HepG2 (cell line): ENCODE measurements at regions not wholly inside any gene's neighbourhood (a gene's known extent, or its start where the extent isn't known, plus 50 kb on each side); places are given as distances from the start of the nearest gene placed in this dataset.

Source experiments
- AGO2 ChIP-seq: fragments of 200-400 bp; formaldehyde crosslinking; optimal IDR thresholded peaks from 2 replicates; pipeline ENCODE3; 2017; ENCODE audit warnings: mild to moderate bottlenecking, low read depth, low read length, moderate library complexity
- BRCA1 ChIP-seq: sonication (generic); formaldehyde crosslinking; IDR thresholded peaks from 2 replicates; pipeline ENCODE4 v1.4.0; 2020; ENCODE audit warnings: missing genetic modification reagents
- CEBPZ ChIP-seq: IDR thresholded peaks from 2 replicates; pipeline ENCODE4 v1.6.1; 2012; ENCODE audit warnings: low read length, improper control_type of control experiment
- FOXP1 ChIP-seq, 2 experiments: fragments of 450-650 bp in 1 of 2; IDR thresholded peaks; 2 replicates each; pipeline ENCODE4 v1.6.1; 2017 to 2018; ENCODE audit warnings: antibody characterized with exemption in 1 of 2
- GATAD1 ChIP-seq: IDR thresholded peaks from 2 replicates; pipeline ENCODE4 v1.6.1; 2016; ENCODE audit warnings: missing genetic modification reagents, missing compliant biosample characterization
- JUND ChIP-seq: sonication (generic); formaldehyde crosslinking; IDR thresholded peaks from 2 replicates; pipeline ENCODE4 v1.8.0; 2022; ENCODE audit warnings: mild to moderate bottlenecking, missing genetic modification reagents
- KDM1A ChIP-seq: IDR thresholded peaks from 2 replicates; pipeline ENCODE4 v1.6.1; 2016; ENCODE audit warnings: missing compliant biosample characterization
- PAWR ChIP-seq: sonication (generic); formaldehyde crosslinking; IDR thresholded peaks from 2 replicates; pipeline ENCODE4 v1.4.0; 2020; ENCODE audit warnings: missing genetic modification reagents, mild to moderate bottlenecking, borderline replicate concordance
- RFX1 ChIP-seq: fragments of 450-650 bp; IDR thresholded peaks from 2 replicates; pipeline ENCODE4 v1.6.1; 2017
- SRSF1 ChIP-seq: fragments of 200-400 bp; formaldehyde crosslinking; optimal IDR thresholded peaks from 2 replicates; pipeline ENCODE3; 2017; ENCODE audit warnings: mild to moderate bottlenecking, low read depth, low read length, moderate library complexity
- TFE3 ChIP-seq: IDR thresholded peaks from 2 replicates; pipeline ENCODE4 v1.6.1; 2016
- THAP11 ChIP-seq: IDR thresholded peaks from 2 replicates; pipeline ENCODE4 v1.6.1; 2016; ENCODE audit warnings: missing biosample characterization, missing genetic modification reagents
- ZNF20 ChIP-seq: sonication (generic); formaldehyde crosslinking; IDR thresholded peaks from 2 replicates; pipeline ENCODE4 v1.4.0; 2020; ENCODE audit warnings: mild to moderate bottlenecking, moderate library complexity, missing genetic modification reagents
- ZNF33B ChIP-seq: sonication (generic); formaldehyde crosslinking; IDR thresholded peaks from 2 replicates; pipeline ENCODE4 v1.5.1; 2020; ENCODE audit warnings: mild to moderate bottlenecking, missing genetic modification reagents
- ZNF549 ChIP-seq: sonication (generic); formaldehyde crosslinking; IDR thresholded peaks from 2 replicates; pipeline ENCODE4 v1.5.0; 2020; ENCODE audit warnings: missing genetic modification reagents
- TF ChIP-seq, protein P1 (sequence below): sonication (generic); formaldehyde crosslinking; IDR thresholded peaks from one replicate; pipeline ENCODE4 v1.5.1; 2020; ENCODE audit warnings: mild to moderate bottlenecking, missing genetic modification reagents; ENCODE audit errors: not compliant biosample characterization

GRCh38 chr2:101566632-101567228 is 91.8 kb upstream of the RFX8 start (continued):
- no peak for TF ChIP-seq CEBPZ
- peak; percentile 93 for TF ChIP-seq TFE3 (CRISPR knock-in tag)
- TF ChIP-seq BRCA1 (CRISPR knock-in tag), result peak; percentile 86; the same call in 1 of the 2 replicates
- TF ChIP-seq, protein P1, sequence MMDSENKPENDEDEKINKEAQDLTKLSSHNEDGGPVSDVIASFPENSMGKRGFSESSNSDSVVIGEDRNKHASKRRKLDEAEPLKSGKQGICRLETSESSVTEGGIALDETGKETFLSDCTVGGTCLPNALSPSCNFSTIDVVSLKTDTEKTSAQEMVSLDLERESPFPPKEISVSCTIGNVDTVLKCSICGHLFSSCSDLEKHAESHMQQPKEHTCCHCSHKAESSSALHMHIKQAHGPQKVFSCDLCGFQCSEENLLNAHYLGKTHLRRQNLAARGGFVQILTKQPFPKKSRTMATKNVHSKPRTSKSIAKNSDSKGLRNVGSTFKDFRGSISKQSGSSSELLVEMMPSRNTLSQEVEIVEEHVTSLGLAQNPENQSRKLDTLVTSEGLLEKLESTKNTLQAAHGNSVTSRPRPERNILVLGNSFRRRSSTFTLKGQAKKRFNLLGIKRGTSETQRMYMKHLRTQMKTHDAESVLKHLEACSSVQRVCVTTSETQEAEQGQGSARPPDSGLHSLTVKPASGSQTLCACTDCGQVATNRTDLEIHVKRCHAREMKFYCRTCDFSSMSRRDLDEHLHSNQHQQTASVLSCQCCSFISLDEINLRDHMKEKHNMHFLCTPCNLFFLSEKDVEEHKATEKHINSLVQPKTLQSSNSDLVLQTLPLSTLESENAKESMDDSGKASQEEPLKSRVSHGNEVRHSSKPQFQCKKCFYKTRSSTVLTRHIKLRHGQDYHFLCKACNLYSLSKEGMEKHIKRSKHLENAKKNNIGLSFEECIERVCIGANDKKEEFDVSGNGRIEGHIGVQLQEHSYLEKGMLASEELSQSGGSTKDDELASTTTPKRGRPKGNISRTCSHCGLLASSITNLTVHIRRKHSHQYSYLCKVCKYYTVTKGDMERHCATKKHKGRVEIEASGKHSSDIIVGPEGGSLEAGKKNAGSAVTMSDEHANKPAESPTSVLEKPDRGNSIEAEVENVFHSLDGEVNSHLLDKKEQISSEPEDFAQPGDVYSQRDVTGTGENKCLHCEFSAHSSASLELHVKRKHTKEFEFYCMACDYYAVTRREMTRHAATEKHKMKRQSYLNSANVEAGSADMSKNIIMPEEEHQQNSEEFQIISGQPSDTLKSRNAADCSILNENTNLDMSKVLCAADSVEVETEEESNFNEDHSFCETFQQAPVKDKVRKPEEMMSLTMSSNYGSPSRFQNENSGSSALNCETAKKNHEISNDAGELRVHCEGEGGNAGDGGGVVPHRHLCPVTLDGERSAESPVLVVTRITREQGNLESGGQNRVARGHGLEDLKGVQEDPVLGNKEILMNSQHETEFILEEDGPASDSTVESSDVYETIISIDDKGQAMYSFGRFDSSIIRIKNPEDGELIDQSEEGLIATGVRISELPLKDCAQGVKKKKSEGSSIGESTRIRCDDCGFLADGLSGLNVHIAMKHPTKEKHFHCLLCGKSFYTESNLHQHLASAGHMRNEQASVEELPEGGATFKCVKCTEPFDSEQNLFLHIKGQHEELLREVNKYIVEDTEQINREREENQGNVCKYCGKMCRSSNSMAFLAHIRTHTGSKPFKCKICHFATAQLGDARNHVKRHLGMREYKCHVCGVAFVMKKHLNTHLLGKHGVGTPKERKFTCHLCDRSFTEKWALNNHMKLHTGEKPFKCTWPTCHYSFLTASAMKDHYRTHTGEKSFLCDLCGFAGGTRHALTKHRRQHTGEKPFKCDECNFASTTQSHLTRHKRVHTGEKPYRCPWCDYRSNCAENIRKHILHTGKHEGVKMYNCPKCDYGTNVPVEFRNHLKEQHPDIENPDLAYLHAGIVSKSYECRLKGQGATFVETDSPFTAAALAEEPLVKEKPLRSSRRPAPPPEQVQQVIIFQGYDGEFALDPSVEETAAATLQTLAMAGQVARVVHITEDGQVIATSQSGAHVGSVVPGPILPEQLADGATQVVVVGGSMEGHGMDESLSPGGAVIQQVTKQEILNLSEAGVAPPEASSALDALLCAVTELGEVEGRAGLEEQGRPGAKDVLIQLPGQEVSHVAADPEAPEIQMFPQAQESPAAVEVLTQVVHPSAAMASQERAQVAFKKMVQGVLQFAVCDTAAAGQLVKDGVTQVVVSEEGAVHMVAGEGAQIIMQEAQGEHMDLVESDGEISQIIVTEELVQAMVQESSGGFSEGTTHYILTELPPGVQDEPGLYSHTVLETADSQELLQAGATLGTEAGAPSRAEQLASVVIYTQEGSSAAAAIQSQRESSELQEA (CRISPR knock-in tag), result no peak
- peak; percentile 77 for TF ChIP-seq KDM1A (CRISPR knock-in tag)
- TF ChIP-seq JUND, result peak; percentile 90
- no peak for TF ChIP-seq RFX1
- no peak for TF ChIP-seq PAWR (CRISPR knock-in tag)
- no peak for TF ChIP-seq ZNF549 (CRISPR knock-in tag)
- peak; percentile 100 for TF ChIP-seq FOXP1 (IDR thresholded peaks at IDR 0.05)
- TF ChIP-seq FOXP1 (CRISPR knock-in tag; IDR thresholded peaks at IDR 0.05), result peak; percentile 100
- no peak for TF ChIP-seq SRSF1
- TF ChIP-seq ZNF20 (CRISPR knock-in tag), result peak; percentile 68; the same call in 1 of the 2 replicates
- TF ChIP-seq ZNF33B, result peak; percentile 82; the same call in 1 of the 2 replicates
- peak; percentile 78 for TF ChIP-seq THAP11 (CRISPR knock-in tag)
- peak; percentile 82 for TF ChIP-seq GATAD1 (CRISPR knock-in tag)
- TF ChIP-seq AGO2, result no peak
